HG02798 (cell line): ENCODE measurements at regions not wholly inside any gene's neighbourhood (a gene's known extent, or its start where the extent isn't known, plus 50 kb on each side); places are given as distances from the start of the nearest gene placed in this dataset.
"Not testable (repeated sequence)": the region's sequence is repeated elsewhere in the genome, so short reads cannot be mapped to it uniquely, and the experiment has no call there.

Source experiments
- ATAC-seq: cut with Tn5 transposase; IDR thresholded peaks from one replicate; pipeline ENCODE4 v1.9.1; 2021; ENCODE audit warnings: mild to moderate bottlenecking; ENCODE audit not compliant: unreplicated experiment, poor library complexity

DNA sequence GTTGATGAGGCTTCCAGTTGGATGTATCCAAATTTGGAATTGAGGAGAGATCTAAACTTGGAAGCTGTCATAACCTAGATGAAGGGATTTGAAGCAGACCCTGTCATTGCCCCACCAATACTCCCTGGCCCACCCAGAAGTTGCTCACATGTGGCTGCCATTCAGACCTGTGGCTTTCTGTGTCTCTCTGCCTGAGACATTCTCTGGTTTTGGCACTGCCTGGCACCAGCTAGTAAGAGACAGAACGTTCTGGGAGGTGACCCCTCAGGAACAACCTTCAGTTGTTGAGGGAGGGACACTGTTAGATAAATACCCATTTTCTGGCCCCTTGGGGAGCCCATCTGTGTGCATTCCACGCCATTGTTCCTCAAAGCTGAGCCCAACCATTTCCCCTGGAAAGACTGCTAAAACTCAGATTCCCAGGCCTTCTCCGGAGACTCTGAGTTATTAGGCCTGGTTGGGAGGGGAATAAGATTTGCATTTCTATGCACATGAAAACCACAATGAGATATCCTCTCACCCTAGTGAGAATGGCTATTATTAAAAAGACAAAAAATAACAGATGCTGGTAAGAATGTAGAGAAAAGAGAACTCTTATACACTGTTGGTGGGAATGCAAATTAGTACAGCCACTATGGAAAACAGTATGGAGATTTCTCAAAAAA lies 290.4 kb downstream of the TSHZ3 start:
- ATAC-seq = no peak

DNA sequence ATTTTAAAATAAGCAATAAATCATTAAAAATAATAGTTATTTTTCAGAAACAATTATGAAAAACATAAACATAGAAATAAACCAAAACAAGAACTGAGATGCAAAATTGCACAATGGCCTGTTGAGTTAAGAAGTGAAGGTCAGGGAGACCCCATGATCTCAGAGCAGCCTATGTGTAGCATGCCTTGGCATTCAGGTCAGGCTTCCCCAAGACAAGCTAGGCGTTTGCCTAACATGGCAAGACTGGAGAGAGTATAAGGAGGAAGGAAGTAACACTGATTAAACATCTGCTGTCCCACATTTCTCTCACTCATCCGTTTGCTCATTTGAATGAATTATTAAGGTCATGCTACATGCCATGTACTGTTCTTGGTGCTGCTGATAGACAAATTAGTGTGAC lies 291.8 kb downstream of the TSHZ3 start:
- no peak for ATAC-seq

DNA sequence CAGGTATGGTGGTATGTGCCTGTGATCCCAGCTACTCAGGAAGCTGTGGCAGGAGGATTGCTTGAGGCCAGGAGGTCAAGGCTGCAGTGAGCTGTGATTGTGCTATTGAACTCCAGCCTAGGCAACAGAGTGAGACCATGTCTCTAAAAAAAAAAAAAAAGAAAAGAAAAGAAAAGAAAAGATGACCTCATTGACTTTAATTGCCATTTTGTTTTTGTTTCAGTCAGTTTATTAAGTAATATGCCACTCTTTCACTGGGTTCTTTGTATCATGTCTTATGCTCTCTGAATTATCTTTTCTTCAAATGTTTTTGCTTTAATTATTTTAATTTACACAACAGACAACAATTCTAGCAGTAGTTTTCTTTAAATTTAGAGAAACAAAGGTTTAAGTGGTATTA lies 293.8 kb downstream of the TSHZ3 start:
- ATAC-seq = no peak

GRCh38 chr19:31054430-31054829 lies 294.8 kb downstream of the TSHZ3 start:
- no peak for ATAC-seq

GRCh38 chr19:31049431-31049830 lies 299.8 kb downstream of the TSHZ3 start:
- no peak for ATAC-seq

DNA sequence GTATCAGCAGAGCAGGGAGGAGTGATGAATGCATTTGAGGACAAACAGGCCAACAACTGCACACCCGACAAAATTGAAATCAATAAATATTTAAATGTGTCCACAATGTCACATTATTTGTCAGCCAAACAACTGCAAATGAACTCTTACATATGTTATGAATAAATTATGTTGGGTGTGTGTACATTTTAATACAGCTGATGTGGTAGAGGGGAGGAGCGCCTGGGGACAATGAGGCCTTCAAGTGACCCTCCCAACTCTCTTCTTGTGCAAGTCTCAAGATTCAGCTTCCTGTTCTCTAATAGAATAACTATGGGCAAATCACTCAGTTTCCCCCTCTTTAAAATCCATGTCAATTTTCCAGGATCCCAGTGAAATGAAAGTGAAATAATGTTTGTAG lies 303.2 kb downstream of the TSHZ3 start:
- no peak for ATAC-seq

DNA sequence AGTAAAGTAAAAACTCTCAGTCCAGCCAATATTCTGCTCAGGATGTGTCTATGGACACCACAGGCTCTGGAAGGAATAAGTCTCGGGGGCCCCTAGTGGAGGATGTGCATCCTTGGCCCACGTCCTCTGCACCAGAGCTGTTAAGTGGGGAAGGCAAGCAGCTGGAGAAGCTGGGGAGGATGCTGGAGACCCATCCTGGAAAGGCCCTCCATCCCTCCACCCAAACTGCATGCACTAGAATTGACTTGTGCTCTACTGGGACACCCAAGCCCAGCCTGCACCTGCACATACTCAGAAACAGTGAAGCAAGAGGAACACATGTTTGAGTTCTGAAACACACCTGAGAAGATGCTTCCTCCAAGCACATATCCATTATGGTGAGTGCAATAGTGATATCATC lies 307.8 kb downstream of the TSHZ3 start:
- ATAC-seq = no peak

GRCh38 chr19:31039151-31039550 lies 310.1 kb downstream of the TSHZ3 start:
- ATAC-seq = no peak

DNA sequence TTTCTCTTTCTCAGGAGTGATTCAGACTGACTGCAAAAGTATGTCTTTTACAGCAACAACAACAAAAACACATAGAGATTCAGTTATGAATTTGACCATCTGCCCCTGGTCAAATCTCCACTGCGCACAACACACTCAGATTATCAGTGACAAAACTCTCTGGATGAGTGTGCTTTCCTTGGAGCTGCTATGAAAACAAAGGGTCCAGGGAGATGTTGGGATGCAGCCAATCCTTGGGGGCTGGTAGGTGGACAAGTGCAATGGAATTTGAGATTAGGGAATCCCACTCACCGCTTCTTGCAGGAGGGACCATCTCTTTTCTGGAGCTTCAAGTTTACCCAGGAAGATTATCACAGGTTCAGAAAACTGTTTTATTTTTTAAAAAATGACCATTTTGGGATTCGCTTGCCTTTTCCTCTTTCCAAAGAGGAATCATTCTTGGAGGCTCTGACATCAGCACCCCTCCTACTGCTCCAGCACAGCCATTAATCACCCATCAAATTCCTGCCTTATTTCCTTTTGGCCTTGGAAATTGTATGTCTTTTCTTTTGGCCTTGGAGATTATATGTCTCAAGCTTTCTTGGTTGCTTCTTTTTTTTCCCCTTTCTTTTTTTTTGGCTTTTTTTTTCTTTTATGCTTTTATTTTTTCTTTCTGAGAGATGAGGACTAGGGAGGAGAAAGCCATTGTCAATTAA lies 311.8 kb downstream of the TSHZ3 start:
- no peak for ATAC-seq

DNA sequence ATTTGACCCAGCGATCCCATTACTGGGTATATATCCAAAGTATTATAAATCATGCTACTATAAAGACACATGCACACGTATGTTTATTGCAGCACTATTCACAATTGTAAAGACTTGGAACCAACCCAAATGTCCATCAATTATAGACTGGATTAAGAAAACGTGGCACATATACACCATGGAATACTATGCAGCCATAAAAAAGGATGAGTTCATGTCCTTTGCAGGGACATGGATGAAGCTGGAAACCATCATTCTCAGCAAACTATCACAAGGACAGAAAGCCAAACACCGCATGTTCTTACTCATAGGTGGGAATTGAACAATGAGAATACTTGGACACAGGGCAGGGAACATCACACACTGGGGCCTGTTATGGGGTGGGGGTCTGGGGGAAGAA lies 317.8 kb downstream of the TSHZ3 start:
- ATAC-seq = not testable (repeated sequence)

DNA sequence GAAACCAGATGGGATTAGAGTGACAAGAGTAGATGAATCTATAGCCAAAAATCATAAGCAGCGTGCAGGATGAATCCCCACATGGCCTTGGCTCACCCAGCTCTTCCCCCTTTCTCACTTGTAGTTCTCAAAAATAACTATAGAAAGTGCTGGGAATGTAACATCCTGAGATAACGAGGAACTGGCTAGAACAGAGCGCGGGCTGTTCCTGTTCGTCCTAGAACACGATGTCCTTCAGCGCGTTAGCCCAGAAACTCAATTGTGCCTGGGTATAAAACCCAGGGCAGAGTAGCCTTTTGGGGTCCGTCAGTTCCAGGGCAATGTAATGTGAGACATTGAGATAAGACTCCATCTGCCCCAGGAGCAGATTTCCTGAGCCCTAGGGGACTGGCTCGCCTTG lies 326.2 kb downstream of the TSHZ3 start:
- ATAC-seq = no peak

DNA sequence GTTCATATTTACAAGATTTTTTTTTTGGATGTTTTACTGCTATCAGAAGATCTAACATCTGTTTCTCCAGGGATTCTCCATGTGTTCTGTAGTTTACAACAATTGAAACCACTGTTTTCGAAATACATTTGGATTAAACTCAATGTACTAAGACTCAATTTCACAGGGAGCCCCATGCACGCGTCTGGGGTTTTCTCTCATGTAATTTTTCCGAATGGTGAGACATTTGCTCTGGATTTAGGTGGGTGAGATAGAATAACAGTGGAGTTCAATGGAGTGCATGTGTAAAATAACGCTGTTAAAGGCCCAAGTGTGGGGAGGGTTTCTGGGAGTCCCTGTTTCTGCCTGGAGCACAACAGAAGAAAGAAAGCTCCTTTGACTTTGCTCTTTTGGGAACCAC lies 330.3 kb downstream of the TSHZ3 start:
- ATAC-seq = no peak

- ATAC-seq = no peak
These were observed 333.5 kb downstream of the TSHZ3 start for GRCh38 chr19:31015778-31016177.

DNA sequence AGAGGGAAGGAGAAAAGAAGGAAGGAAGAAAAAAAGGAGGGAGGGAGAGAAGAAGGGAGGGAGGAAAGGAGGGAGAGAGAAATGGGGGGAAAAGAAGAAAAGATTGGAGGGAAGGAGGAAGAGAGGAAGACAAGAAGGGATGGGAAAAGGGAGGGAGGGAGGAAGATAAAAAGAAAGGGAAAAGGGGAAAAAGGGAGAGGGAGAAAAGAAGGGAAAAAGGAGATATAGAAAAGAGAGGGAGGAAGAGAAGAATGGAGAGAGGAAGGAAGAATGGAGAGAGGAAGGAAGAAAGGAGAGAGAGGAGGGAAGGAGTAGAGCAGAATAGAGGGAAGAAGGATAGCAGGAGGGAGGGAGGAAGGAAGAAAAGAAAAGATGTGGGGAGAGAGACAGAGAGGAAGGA lies 334.6 kb downstream of the TSHZ3 start:
- no peak for ATAC-seq

DNA sequence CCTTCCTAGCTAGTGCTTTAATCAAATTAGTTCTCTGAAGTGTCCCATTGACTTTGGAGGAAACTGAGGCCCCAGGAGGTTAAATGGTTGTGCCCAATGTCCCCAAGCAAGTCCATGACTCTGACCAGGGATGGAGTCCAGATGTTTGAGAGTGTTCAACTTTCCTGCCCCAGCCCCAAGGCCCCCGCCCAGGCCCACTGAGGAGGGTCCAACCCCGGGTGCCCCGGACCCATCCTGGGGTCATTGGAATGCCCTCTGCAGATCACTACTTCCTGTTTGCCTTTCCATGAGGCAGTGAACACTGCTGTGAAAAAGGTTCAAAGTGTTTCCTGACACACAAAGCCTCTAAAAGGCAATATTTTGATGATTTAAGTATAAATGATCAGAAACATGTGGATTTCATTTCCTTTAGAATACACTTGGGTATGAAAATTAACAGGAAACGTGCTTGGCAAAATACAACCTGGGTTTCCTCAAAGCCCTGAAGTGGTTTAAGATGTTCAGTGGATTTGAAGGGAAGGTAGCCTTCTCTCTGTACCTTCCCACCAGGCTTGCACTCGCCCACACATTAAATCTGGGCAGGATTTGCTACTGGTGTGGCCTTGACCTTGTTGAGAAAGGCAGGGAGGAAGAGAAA lies 335.7 kb downstream of the TSHZ3 start:
- ATAC-seq = no peak

DNA sequence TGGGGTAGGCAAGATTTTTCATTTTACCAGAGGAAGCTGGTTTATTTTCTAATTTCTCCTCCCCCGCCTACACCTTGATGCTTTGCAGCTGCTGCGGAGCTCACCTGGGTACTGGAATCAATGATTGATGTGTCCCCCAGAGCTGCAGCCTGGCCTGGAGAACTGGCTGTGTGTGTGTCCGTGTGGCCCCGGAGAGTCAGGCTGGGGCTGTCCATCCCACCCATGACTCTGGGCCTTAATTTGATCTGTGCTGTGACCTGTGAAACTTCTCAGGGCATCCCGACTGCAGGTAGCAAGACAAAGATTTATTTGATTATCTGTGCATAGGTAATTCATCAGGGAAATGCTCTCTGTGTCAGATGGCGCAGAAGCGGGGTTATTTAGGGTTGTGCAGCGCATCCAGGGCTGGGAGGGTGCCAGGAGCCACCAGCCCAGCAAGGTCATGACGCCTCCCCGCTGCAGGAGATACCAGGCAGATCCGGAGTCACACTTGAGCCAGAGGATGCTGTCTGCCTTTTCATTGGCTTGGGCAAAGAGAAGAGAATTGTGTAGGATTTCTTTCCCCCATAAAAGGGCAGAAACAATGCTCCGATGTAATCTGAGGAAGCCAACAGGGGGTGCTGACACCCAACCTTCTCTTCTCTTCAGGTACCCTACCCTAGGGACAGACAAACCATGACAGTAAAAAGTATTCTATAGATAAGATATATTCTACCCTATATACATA lies 346.6 kb downstream of the TSHZ3 start:
- no peak for ATAC-seq

- ATAC-seq = no peak
These were observed 347.2 kb downstream of the TSHZ3 start for GRCh38 chr19:31001991-31002390.

DNA sequence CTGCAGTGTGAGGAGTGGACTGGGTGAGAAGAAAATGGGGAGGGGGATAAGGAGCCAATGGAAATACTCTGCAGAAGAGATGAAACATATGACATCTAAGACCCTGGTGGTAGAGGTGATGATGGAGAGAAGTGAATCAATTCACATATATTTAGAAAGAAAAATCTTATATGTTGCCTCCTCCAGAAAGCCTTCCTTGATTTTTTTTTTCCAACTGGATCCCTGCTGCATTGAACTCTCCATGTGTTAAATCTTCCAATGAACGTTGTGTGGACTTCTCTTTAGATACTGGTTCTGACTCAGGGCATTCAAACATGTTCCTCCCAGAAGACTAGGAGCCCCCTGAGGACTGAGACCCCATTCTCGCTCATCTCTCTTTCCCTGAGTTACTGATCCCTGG lies 348.3 kb downstream of the TSHZ3 start:
- ATAC-seq = no peak

- no peak for ATAC-seq
These were observed 349.5 kb downstream of the TSHZ3 start for GRCh38 chr19:30999726-31000125.

GRCh38 chr19:30997222-30997621 lies 352.0 kb downstream of the TSHZ3 start:
- no peak for ATAC-seq

DNA sequence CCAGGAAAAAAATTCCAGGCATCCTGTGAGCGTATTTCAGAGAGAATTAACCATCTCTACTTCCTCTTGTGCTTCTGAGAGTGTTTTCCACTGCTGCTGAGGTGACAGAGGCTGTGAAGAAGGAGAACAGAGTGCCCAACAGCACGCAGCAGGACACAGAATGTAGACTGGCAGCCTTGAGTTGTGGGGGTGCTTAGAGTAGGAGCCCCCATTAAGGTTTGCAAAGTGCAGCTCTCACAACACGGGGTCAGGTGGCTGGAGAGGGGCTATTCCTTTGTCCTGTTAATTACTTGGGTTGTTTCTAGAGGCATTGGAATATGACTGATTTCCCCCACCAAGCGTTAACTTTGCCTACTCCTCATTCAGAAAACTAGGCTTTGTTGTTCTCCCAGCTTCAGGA lies 370.6 kb downstream of the TSHZ3 start:
- no peak for ATAC-seq
